Stimulated activated naive CD4-positive, alpha-beta T cell treated with Interleukin-2 at 50 U/mL for 16 hours (primary cell): ENCODE measurements at regions not wholly inside any gene's neighbourhood (a gene's known extent, or its start where the extent isn't known, plus 50 kb on each side); places are given as distances from the start of the nearest gene placed in this dataset.

Source experiments
- DNase-seq: peaks from one replicate; lab custom pipeline; 2025; lab: John Stamatoyannopoulos, UW

DNA sequence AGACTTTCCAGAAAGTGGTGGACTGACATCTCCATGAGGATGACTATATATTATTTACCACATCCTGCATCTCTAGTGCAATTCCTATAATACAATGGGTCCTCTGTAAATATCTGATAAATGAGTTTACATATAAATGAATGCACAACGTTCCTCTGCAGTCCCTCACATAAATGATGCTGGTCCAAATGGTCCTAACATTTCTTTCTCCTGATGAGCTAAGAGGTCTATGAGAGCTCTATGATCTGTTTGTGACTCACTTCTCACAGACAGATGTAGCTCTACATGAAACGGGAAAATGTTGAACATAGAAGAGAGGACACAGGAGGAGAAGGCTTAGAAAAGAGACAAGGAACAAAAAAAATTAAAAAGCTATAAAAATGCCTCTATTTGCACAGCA is 201.2 kb upstream of the PIK3C3 start:
- no peak for DNase-seq

DNA sequence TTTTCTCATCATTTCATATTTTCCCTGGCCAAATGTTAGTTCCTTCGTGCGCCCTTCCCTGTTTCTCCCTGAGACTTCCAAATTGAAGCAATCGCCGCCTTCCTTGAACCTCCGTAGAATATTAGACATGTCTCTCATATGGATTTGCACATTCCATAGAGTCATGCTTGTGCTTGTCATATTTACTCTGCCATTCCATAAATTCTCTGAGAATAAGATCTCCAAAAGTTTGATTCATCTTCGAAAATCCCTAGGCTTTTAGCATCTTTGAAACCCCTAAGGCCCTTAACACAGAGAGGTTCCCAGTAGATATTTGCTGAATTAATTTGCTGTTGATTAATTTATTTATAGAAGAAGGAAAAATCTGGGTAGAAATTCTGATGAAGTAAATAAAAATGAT is 202.2 kb upstream of the PIK3C3 start:
- no peak for DNase-seq

DNA sequence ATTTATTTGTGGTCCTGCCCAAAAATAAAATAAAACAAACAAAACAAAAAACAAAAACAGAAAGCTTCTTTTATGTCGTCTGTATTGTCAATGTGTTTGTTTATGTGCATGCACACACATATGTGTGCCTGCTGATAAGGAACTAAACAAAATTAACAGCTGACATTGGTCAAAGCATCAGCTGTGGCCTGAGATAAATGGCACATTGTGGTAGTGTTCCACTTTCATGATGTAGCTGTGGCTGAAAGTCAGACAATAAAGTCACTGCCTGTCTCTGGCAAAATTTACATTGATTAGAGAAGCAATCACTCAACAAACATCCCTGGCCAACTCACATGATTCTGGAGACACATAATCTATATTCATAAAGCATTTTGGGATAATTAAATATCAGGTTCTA is 203.4 kb upstream of the PIK3C3 start:
- no peak for DNase-seq

DNA sequence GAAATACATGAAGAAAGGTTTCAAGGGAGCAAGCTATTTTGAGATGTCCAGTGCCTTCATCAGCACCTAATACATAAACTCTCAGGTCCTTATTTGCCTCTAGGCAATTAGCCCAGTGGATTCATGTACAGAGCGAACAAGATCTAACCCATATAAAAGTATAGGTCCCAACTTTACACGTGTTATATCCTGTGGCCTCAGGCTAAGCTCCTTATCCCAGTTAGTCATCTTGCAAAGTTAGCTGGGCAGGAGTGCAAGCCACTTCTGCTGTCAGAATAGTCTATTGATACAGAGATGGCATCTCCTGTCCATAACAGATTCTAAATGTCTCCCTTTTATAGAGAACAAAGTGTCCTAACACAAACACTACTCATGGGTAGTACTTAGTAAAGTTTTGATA is 203.9 kb upstream of the PIK3C3 start:
- DNase-seq, result no peak

DNA sequence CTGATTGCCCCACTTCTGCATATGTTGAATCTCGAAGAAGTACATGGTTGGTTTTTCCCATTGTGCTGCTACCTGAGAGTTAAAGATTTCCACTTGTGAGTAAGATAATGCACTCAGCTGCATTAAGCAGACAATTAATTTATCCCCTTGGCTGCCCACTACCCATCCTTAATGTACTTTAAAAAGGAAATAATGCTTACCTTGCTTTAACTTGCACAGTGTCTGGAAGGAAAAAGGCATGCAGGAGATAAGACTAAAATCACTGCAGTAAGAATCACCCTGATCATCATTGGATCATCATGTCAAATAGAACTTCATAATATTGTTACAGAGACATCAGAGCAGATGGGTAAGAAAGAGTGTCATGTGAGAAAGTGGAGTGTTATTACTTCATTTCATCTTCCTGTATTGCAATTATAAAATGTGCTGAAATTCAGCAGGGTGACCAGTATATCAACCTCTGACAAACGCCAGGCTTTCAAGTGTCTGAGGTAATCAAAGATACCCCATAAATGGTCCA is 207.3 kb upstream of the PIK3C3 start:
- no peak for DNase-seq

DNA sequence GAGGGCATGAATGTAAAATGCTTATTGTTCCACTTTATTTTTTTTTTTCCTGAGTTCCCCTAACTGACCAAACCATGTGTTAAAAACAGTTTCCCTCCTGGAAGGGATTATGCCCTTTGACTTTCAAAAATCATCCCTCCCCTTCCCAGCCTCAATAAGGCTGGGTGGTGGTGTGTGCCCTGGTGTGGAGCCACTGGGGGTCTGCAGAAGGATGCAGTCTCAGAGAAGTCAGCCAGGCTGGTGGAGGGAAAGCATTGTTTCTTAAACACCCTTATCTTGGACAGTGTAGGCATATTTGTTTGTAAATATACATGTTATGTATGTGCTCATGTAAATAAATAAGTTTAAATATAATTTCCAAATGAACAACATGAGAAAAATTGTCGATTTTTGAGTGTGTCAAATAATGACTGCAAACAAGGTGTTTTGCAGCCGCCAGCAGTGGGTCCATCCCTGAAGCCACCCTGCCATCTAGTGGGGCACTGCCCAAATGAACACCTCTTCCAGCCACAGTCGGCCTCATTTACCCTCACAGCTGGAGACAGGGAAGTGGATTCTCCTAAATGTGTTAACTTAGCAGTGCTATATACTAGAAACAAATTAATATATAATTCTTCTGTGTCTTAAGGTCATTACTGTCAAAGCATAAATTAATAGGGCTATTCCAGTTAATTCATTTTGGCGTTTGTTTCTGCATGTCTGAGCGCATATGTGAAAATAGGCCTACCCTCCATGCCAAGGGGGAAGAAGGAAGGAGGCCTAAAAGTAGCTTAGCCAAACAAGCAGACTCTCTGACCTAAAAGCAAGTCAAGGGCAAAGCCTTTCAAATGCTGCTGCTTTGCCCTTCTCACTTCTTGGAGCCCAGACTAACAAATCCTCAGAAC is 209.6 kb upstream of the PIK3C3 start:
- DNase-seq, result no peak

DNA sequence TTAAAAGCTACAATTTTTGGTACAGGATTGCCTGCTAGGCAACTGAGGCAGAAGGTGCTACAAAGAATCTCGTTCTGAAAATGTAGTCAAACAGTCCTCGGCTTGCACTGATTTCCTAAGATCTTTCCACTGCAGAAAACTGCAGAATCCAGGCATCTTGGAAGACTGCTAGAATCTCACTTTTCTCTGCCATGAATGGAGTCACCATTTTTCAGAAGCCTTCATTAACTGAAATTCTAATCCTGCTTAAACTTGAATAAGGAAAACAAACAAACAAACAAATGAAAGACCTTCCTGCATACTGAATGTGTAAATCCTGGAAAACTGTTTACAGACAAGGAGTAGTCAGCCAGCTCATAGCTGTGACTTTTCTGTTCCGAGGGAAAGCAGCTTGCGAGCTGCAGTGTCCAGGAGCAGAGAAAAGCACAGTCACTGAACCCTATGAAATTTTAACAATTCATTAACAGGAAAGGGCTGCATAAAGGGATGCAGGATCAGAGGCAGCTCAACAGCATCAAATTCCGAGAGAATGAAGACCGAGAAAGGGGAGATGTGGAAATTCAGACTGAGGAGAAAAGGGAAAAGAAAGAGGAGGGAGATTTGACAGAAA is 210.5 kb upstream of the PIK3C3 start:
- DNase-seq, result no peak

DNA sequence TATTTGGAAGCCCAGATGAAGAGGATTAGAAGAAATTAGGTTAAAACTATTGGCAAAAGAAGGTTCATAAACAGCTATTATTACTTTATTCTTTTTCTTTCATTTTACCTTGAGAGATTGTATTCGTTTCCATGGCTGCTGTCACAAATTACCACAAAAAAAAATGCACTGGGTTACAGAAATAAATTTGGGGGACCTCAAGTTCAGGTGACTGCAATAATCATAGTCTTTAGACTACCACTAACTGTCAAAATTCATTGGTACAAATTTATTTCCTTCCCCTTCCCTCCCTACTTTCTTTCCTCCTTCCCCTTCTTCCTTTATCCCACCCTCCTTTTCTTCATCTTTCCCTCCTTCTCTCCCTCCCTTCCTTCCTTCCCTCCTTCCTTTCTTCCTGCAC is 217.8 kb upstream of the PIK3C3 start:
- no peak for DNase-seq

DNA sequence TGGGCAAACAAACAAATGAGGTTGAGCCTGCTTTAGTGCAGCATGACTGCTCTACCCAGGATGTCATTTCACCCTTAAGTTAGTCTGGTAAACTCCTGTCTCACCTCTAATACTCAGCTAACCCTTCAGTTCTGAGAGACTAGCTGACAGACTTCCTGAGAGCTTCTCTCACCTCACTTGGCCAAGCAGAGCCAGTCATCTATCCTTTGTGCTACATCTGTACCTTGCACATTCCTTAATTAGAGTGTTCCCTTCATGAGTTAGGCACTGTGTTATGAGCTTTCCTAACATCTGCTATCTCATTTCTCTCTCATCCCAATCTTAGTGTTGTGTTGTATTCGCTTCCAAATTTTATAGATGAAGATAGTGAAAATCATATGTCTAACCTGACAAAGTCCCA is 220.1 kb upstream of the PIK3C3 start:
- no peak for DNase-seq

DNA sequence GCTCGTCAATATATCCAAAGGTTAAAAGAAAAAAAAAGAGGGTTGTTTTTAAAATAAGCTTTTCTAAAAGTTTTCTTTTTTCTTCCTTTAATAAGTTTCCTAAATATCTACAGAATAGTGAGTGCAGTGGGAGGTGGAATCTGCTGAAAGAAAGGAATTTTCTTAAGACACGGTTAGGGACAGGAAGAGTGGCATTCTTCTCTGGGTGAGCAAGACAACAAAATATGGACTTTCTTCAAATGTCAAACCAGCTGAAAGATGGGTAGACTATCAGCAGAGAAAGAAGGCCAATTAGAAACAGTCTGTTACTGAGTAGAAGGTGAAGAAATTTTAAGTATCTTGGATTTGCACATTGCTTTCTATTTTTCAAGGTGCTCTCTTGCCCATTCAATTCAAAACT is 222.7 kb upstream of the PIK3C3 start:
- DNase-seq, result no peak

DNA sequence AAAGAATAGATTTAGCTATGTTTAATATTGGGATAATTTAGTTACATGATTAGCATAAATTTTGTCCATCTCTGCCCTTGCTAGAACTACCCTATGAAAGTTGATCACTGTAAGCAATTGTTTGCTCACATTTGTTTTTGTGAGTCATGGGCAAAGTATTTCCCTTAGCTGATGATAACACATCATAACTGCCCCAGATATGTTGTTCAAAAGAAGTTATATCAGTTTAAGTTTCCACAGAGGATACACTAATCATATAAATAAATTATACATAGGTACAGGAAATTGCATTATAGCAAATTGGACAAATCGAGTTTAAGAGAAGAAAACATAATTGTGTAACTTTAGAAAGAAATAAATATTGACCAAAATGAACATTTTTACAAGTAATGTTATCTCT is 223.2 kb upstream of the PIK3C3 start:
- DNase-seq, result no peak

DNA sequence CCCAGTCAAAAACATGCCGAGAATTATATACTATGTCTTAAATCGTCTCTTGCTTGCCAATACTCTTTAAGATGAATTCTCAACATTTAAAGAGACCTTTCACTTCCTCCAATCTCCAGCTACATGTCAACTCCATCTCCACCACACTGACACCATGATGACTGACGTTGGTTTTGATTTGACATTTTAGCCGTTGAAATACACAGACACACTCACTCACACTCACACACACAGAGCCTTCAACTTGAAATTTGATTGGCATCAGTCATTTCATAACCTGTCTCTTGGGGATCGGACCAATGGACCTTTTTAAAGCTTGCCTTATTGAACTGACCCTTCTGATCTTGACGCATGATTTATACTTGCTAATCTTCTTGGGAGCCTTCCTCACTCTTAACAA is 230.8 kb upstream of the PIK3C3 start:
- DNase-seq, result no peak

DNA sequence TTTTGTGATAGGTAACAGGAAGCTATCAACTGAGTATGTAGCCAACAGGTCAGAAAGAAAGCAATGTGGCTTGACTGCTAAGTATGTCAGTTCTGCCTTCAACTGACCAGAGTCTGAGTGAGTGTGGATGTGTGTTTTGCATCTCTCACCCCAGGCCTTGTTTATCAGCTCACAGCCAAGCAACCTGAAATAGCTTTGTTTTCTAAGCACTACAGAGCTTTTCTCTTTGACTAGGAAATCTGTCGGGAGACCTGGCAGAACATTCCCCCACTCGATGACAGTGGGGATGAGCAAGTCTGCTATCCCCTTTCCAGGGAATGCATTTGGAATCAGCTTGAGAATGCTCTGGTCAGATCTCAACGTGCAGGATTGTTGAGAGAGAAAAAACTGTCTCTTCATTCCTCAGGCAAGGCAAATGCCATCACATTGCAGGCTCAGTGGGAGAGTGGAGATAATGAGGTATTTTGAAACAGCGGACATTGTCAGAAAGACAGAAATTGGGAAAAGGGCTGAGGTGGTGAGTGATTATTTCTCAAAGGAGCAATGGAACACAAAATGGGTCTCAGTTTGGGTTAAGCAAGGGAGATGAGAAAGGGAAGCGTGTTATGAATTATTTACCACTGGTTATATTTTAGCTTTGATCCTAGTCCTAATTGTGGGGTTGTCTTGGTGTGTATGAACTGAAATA is 233.8 kb upstream of the PIK3C3 start:
- no peak for DNase-seq

DNA sequence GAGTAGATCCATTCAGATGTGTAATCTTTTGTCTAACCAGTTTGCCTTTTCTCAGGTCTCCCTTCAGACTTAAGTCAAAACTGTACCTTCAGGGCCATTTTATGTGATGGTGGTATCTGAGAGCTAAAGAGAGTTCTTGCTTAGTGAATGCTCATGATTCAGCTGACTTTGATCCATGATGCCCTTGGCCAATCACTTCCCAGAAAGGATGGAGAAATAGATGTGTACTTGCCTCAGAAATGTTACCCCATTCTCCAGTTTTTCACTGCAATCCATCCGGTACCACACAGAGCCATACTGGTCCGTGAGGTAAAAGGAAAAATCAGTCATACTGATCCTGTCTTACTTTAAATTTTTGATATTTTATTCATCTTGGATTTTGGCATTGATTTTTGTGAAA is 234.8 kb upstream of the PIK3C3 start:
- no peak for DNase-seq

DNA sequence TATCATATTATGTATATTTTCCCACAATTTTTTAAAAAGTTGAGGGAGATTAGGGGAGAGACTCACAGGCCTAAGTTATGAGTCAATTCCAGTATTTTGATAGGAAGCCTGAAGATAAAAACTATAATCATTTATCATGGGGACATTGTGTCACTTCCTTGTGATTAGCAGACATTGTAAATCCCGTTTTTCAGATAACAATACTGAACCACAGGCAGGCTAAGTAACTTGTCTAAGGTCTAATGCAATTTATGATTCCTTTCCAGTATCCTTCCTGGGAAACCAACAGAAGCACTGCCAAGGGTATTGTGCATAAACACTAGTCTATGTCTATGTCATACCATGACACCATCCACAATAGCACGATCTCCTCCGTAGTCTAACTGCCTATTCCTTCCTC is 235.2 kb upstream of the PIK3C3 start:
- no peak for DNase-seq

DNA sequence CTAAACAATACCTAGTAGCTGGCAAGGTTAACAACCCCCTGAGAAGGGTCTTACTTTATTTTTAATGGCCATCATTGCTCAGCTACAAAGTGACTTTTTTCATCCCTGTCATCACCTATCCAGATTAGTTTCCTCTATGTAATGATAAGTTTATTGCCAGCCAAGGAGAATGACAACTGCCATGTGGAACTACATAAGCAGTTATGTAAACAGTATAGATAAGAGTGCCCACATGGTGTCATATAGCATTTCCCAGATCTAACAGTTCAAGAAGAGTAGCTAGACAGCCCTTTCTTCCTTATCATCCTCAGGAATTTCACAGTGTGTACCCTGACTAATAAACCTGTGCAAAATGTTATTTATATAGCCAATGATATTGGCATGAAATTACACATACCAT is 240.2 kb upstream of the PIK3C3 start:
- DNase-seq, result no peak

DNA sequence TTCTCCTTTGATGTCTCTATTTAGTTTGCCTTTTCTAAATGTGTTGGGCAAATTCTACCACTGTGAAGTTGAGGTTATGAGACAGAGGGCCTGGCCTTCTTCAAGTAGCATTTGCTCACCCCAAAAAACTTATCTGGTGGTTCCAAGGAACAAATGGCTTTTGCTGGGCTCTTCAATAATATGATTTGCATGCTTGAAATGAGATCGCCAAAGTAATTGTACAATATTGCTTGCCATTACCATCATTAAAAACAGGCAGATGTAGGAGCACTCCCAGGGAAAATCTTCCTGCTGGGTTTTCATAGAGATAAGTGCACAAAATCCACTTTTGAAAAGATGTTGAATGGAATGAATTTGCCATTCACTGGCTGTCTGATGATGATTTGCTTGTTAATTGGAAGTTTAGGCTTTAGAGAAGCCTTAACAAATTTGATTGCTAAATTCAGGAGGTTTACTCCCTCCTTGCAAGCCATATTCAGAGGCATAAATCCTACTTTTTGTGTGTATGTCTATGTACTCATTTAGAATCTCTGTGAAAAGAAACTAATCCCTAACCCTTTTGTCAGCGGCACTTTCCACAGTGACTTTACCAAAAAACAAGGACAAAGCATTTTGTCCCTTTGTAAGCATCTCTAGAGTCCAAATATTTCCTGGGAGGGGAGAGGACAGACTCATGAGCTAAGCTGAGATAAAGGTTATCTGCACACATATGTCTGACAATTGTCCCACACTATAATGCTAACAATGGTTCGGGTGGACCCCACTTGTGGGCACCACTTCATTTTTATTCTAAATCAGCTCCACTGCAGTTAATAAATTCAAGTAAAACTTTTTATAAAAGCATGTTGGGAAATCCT is 240.8 kb upstream of the PIK3C3 start:
- no peak for DNase-seq

DNA sequence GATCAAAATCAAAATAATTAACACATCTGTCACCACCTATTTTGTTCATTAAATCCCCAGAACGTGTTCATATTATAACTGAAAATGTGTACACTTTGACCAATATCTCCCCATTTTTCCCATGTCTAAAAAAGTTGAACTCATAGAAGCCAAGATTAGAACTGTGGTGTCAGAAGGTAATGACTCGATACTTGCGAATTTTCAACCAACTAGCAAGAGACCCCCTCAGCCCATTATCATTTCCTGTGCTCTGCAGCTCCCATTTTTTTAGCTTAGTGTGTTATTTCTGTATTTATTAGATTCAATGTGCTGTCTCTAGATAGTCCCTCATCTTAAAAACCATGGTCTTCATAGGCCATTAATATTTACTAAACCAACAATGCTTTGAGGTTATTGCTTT is 248.7 kb upstream of the PIK3C3 start:
- no peak for DNase-seq

DNA sequence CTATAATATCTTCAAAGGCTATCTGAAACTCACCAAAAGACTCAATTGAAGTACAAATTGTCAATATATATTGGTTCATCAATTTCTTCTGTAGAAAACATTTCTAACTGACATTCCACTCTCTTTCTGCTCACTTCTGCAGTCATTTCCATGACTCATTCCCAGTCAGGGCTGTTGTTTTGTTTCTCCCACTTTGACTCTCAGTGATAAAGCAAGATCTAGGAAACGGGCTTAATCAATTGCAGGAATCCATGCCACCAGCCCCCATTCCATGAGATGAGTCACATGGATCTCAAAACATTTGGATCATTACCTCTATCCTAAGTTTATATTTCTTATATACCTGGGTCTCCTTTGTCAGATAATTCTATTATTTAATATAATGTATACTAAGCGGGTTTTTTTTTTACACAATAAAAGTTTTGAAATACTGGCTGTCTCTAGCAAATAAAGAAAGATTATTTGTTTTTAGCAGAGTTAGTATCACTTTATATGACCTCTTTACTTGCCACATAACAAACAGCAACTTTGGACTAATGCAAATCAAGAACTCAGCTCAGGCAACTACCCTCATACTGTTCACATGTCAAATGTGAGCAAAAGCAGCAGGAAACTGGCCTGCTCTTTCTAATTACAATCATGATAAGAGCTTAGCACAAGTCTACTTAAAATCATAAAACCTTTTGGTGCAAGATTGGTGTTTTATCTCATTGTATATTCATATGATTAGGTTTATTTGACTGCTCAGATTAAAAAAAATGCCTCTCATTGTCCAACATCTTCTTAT is 251.1 kb upstream of the PIK3C3 start:
- no peak for DNase-seq

DNA sequence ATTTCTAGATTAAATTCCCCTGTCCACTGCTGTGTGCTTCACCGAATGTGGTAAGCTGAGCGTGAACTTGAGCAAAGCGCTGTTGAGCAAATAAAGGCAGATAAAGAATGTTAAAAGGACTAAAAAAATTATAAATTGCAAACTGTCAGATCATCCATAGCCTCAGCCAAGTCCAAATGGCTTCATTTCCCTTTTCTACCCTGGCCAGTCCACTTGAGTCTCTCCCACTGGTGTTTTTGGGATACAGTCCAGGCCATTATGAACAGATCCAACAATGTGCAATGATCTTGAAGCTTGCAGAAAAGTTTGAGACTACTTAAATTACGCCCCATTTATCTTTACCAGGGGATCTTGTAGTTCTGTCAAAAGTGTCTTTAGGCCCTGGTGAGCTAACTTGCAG is 254.6 kb upstream of the PIK3C3 start:
- DNase-seq, result no peak

DNA sequence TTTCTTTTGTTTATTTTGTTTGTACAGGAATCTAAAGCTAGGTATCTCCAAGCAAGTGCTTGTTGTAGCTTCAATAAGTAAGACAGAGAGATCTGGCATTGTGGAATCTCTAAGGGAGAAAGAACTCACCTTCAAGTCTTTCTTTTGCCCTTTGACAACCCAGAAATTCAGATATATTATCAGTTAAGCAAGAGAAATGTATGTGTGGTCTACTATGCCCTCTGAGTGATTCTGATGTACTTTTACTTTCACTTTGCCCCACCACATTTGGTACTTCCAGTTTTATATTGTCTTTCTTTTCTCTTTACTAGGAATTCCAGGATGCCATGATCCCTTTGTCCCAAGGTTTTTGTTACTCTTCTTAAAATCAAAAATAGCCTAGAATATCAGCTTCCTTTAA is 259.6 kb upstream of the PIK3C3 start:
- no peak for DNase-seq
